Transverse colon (tissue), 3 donors: ENCODE measurements at regions not wholly inside any gene's neighbourhood (a gene's known extent, or its start where the extent isn't known, plus 50 kb on each side); places are given as distances from the start of the nearest gene placed in this dataset.

Source experiments
- CTCF ChIP-seq, 5 experiments: fragments of 200-600 bp in 3 of 5; fragments of 450-650 bp in 2 of 5; sonication (generic) in 3 of 5; IDR thresholded peaks; 1 replicate in 2 of 5; 2 replicates in 3 of 5; pipeline ENCODE4 v1.5.1; 2016 to 2017; ENCODE audit warnings: antibody characterized with exemption in 5 of 5, inconsistent platforms in 3 of 5, mild to moderate bottlenecking in 2 of 5, moderate library complexity in 1 of 5
- EP300 ChIP-seq: sonication (generic); formaldehyde crosslinking; IDR thresholded peaks from one replicate; pipeline ENCODE4 v1.6.1; 2017; ENCODE audit warnings: antibody characterized with exemption, low read depth
- POLR2A ChIP-seq: fragments of 450-650 bp; IDR thresholded peaks from one replicate; pipeline ENCODE4 v1.6.1; 2016; ENCODE audit warnings: antibody characterized with exemption, mild to moderate bottlenecking, moderate library complexity

- TF ChIP-seq CTCF (IDR thresholded peaks at IDR 0.05) (no peak), POLR2A (no peak), EP300 (no peak)
These were observed 217.4 kb upstream of the FOXF1 start for GRCh38 chr16:86292942-86293341.
